WTC11 (cell line): ENCODE measurements at regions not wholly inside any gene's neighbourhood (a gene's known extent, or its start where the extent isn't known, plus 50 kb on each side); places are given as distances from the start of the nearest gene placed in this dataset.

Experiments
- ATAC-seq: fragments of 200-7000 bp; cut with Tn5 transposase; 2 replicates; pipeline ENCODE4 v1.10.0; 2021; ENCODE audit warnings: mild to moderate bottlenecking, moderate library complexity
- CTCF ChIA-PET: fragments of 300-600 bp; sonication (Branson Sonifier 250); formaldehyde crosslinking; loops from one replicate; lab custom pipeline; 2021; ENCODE audit warnings: antibody characterized with exemption; lab: Charles Lee
- POLR2A ChIA-PET: fragments of 350-600 bp; sonication (Branson Sonifier 250); formaldehyde crosslinking; loops from one replicate; lab custom pipeline; 2021; ENCODE audit warnings: antibody characterized with exemption; lab: Charles Lee
- DNase-seq: peaks from one replicate; pipeline ENCODE4 v3.0.0; 2021; ENCODE audit warnings: low spot score
- H3K27ac Mint-ChIP-seq: 2 replicates; pipeline ENCODE4 v1.8.0; 2021; ENCODE audit warnings: mixed read lengths
- H3K27me3 Mint-ChIP-seq: 2 replicates; pipeline ENCODE4 v1.8.0; 2021; ENCODE audit warnings: low read depth, mild to moderate bottlenecking, moderate library complexity, mixed read lengths
- H3K36me3 Mint-ChIP-seq: 2 replicates; pipeline ENCODE4 v1.8.0; 2021; ENCODE audit warnings: mixed read lengths
- H3K4me1 Mint-ChIP-seq: 2 replicates; pipeline ENCODE4 v1.8.0; 2022; ENCODE audit warnings: mixed read lengths
- H3K4me3 Mint-ChIP-seq: 2 replicates; pipeline ENCODE4 v1.8.0; 2021; ENCODE audit warnings: mild to moderate bottlenecking, moderate library complexity, mixed read lengths
- H3K9me3 Mint-ChIP-seq: 2 replicates; pipeline ENCODE4 v1.8.0; 2021; ENCODE audit warnings: mixed read lengths
- ATF2 ChIP-seq: sonication (generic); formaldehyde crosslinking; IDR thresholded peaks from 2 replicates; pipeline ENCODE4 v1.8.1; 2022; ENCODE audit warnings: low read depth, missing genetic modification reagents, borderline replicate concordance
- ATF3 ChIP-seq: sonication (generic); formaldehyde crosslinking; conservative IDR thresholded peaks from 2 replicates; pipeline ENCODE4 v1.8.1; 2022; ENCODE audit warnings: mild to moderate bottlenecking, missing genetic modification reagents
- ATF6 ChIP-seq: sonication (generic); formaldehyde crosslinking; IDR thresholded peaks from 2 replicates; pipeline ENCODE4 v1.8.1; 2023; ENCODE audit warnings: mild to moderate bottlenecking, missing genetic modification reagents
- E2F5 ChIP-seq: sonication (generic); formaldehyde crosslinking; IDR thresholded peaks from 2 replicates; pipeline ENCODE4 v1.8.1; 2022; ENCODE audit warnings: mild to moderate bottlenecking, moderate library complexity, missing genetic modification reagents
- ERG ChIP-seq: fragments of 250-450 bp; sonication (Bioruptor Pico); IDR thresholded peaks from 2 replicates; pipeline ENCODE4 v1.8.0; 2021; ENCODE audit warnings: mild to moderate bottlenecking
- GRHL2 ChIP-seq: fragments of 250-450 bp; sonication (Bioruptor Pico); IDR thresholded peaks from 2 replicates; pipeline ENCODE4 v1.8.0; 2022; ENCODE audit warnings: mild to moderate bottlenecking, moderate library complexity; ENCODE audit not compliant: insufficient replicate concordance, severe bottlenecking
- GTF2I ChIP-seq: fragments of 250-450 bp; sonication (Bioruptor Pico); conservative IDR thresholded peaks from 2 replicates; pipeline ENCODE4 v1.4.0; 2021; ENCODE audit warnings: mild to moderate bottlenecking
- HMGXB4 ChIP-seq: sonication (generic); formaldehyde crosslinking; IDR thresholded peaks from 2 replicates; pipeline ENCODE4 v1.8.1; 2023; ENCODE audit warnings: mild to moderate bottlenecking, moderate library complexity, missing genetic modification reagents
- IRF2 ChIP-seq: sonication (generic); formaldehyde crosslinking; IDR thresholded peaks from 2 replicates; pipeline ENCODE4 v1.8.0; 2022; ENCODE audit warnings: low read depth, missing genetic modification reagents, borderline replicate concordance
- JAZF1 ChIP-seq: fragments of 250-450 bp; sonication (Bioruptor Pico); IDR thresholded peaks from 2 replicates; pipeline ENCODE4 v1.9.0; 2021; ENCODE audit warnings: moderate library complexity, mild to moderate bottlenecking, inconsistent platforms
- MXD4 ChIP-seq: fragments of 250-450 bp; sonication (Bioruptor Pico); IDR thresholded peaks from 2 replicates; pipeline ENCODE4 v1.8.0; 2021; ENCODE audit warnings: mild to moderate bottlenecking, moderate library complexity, borderline replicate concordance
- PRRX2 ChIP-seq: fragments of 250-450 bp; sonication (Bioruptor Pico); IDR thresholded peaks from 2 replicates; pipeline ENCODE4 v1.8.0; 2021; ENCODE audit warnings: mild to moderate bottlenecking
- SMAD3 ChIP-seq: sonication (generic); formaldehyde crosslinking; IDR thresholded peaks from 2 replicates; pipeline ENCODE4 v1.8.0; 2022; ENCODE audit warnings: missing genetic modification reagents, mild to moderate bottlenecking, borderline replicate concordance
- SP1 ChIP-seq: sonication (generic); formaldehyde crosslinking; conservative IDR thresholded peaks from 2 replicates; pipeline ENCODE4 v1.8.1; 2022; ENCODE audit warnings: missing genetic modification reagents
- TEAD4 ChIP-seq: sonication (generic); formaldehyde crosslinking; IDR thresholded peaks from 2 replicates; pipeline ENCODE4 v1.8.0; 2022; ENCODE audit warnings: mild to moderate bottlenecking, missing genetic modification reagents
- TP53 ChIP-seq: sonication (generic); formaldehyde crosslinking; IDR thresholded peaks from 2 replicates; pipeline ENCODE4 v1.8.1; 2023; ENCODE audit warnings: mild to moderate bottlenecking, missing genetic modification reagents
- USF1 ChIP-seq: sonication (generic); formaldehyde crosslinking; IDR thresholded peaks from 2 replicates; pipeline ENCODE4 v1.8.0; 2022; ENCODE audit warnings: mild to moderate bottlenecking, missing genetic modification reagents
- ZBTB21 ChIP-seq: sonication (generic); formaldehyde crosslinking; IDR thresholded peaks from 2 replicates; pipeline ENCODE4 v1.8.1; 2023; ENCODE audit warnings: mild to moderate bottlenecking, missing genetic modification reagents, borderline replicate concordance
- ZNF396 ChIP-seq: fragments of 250-450 bp; sonication (Bioruptor Pico); IDR thresholded peaks from 2 replicates; pipeline ENCODE4 v1.8.0; 2021; ENCODE audit warnings: mild to moderate bottlenecking, moderate library complexity, borderline replicate concordance
- ZNF423 ChIP-seq: fragments of 250-450 bp; sonication (Bioruptor Pico); IDR thresholded peaks from 2 replicates; pipeline ENCODE4 v2.1.2; 2022; ENCODE audit warnings: mild to moderate bottlenecking, moderate library complexity

GRCh38 chrX:119186194-119186593, 49.9 kb upstream of the PGRMC1 start:
- Mint-ChIP-seq H3K36me3 (no peaks in the 10 kb centered on the region), H3K9me3 (no peaks in the 10 kb centered on the region), H3K4me1 (no peaks in the 10 kb centered on the region), H3K4me3 (no peak overlapping the region), H3K27me3 (no peaks in the 10 kb centered on the region), H3K27ac (no peak overlapping the region)
- ATAC-seq (no peak), DNase-seq (no peak)
- POLR2A ChIA-PET: interaction anchor here (0.6 kb wide), 1 partner anchor 32 kb away, joined by 5 read pairs; no protein-coding TSS in a partner anchor
- CTCF ChIA-PET: no interaction called here
- no peak for TF ChIP-seq GTF2I (CRISPR knock-in tag)
- TF ChIP-seq GRHL2 (CRISPR knock-in tag): no peak
- TF ChIP-seq ATF2 (CRISPR knock-in tag): no peak
- no peak for TF ChIP-seq ATF3
- no peak for TF ChIP-seq ZNF396 (CRISPR knock-in tag)
- no peak for TF ChIP-seq SP1 (CRISPR knock-in tag)
- no peak for TF ChIP-seq TEAD4 (CRISPR knock-in tag)
- TF ChIP-seq TP53: no peak
- TF ChIP-seq E2F5 (CRISPR knock-in tag): no peak
- no peak for TF ChIP-seq ATF6 (CRISPR knock-in tag)
- TF ChIP-seq ZBTB21: no peak
- TF ChIP-seq SMAD3 (CRISPR knock-in tag): no peak
- no peak for TF ChIP-seq USF1 (CRISPR knock-in tag)
- TF ChIP-seq HMGXB4 (CRISPR knock-in tag): no peak
- no peak for TF ChIP-seq MXD4 (CRISPR knock-in tag)
- no peak for TF ChIP-seq PRRX2 (CRISPR knock-in tag)
- TF ChIP-seq ERG (CRISPR knock-in tag): no peak
- TF ChIP-seq IRF2: no peak
- no peak for TF ChIP-seq ZNF423 (CRISPR knock-in tag)
- TF ChIP-seq JAZF1 (CRISPR knock-in tag): no peak
